ENCODE measurements at regions not wholly inside any gene's neighbourhood (a gene's known extent, or its start where the extent isn't known, plus 50 kb on each side); places are given as distances from the start of the nearest gene placed in this dataset.

GRCh38 chr1:17984583-17984982 lies 123.0 kb upstream of the IGSF21 start:
- H3K27me3 ChIP-seq (ENCODE audit: control insufficient read depth, insufficient read depth, low read length), result no peaks in the 10 kb centered on the region
- H3K36me3 ChIP-seq (ENCODE audit: control insufficient read depth, insufficient read depth, low read length), result no peaks in the 10 kb centered on the region
- H3K9ac ChIP-seq, result no peak overlapping the region
- H3K27ac ChIP-seq, result no peak overlapping the region
- no peaks in the 10 kb centered on the region for H3K4me1 ChIP-seq
- no peaks in the 10 kb centered on the region for H3K9me3 ChIP-seq (ENCODE audit: control insufficient read depth, low read length)
- no peak for TF ChIP-seq CTCF (IDR thresholded peaks at IDR 0.05)
- H3K4me2 ChIP-seq (ENCODE audit: low read length), result no peak overlapping the region
- H3K4me3 ChIP-seq (ENCODE audit: low read depth, low read length), result no peak overlapping the region
- H2AFZ ChIP-seq, result no peak overlapping the region
- H3K79me2 ChIP-seq, result no peaks in the 10 kb centered on the region

GRCh38 chr1:17986156-17986555 lies 121.4 kb upstream of the IGSF21 start:
- H3K27ac ChIP-seq, result no peak overlapping the region
- H3K36me3 ChIP-seq (ENCODE audit: control insufficient read depth, insufficient read depth, low read length), result no peaks in the 10 kb centered on the region
- no peak overlapping the region for H2AFZ ChIP-seq
- H3K27me3 ChIP-seq (ENCODE audit: control insufficient read depth, insufficient read depth, low read length), result no peaks in the 10 kb centered on the region
- no peaks in the 10 kb centered on the region for H3K4me1 ChIP-seq
- no peak overlapping the region for H3K4me2 ChIP-seq (ENCODE audit: low read length)
- H3K79me2 ChIP-seq, result no peaks in the 10 kb centered on the region
- H3K4me3 ChIP-seq (ENCODE audit: low read depth, low read length), result no peak overlapping the region
- TF ChIP-seq CTCF (IDR thresholded peaks at IDR 0.05), result no peak
- H3K9ac ChIP-seq, result no peak overlapping the region
- H3K9me3 ChIP-seq (ENCODE audit: control insufficient read depth, low read length), result no peaks in the 10 kb centered on the region

- no peaks in the 10 kb centered on the region for H3K79me2 ChIP-seq
- H3K4me1 ChIP-seq, result no peaks in the 10 kb centered on the region
- H3K9me3 ChIP-seq (ENCODE audit: control insufficient read depth, low read length), result no peaks in the 10 kb centered on the region
- no peak overlapping the region for H3K27ac ChIP-seq
- H3K9ac ChIP-seq, result no peak overlapping the region
- H3K36me3 ChIP-seq (ENCODE audit: control insufficient read depth, insufficient read depth, low read length), result no peaks in the 10 kb centered on the region
- H2AFZ ChIP-seq, result no peak overlapping the region
- no peak for TF ChIP-seq CTCF (IDR thresholded peaks at IDR 0.05)
- H3K27me3 ChIP-seq (ENCODE audit: control insufficient read depth, insufficient read depth, low read length), result no peaks in the 10 kb centered on the region
- no peak overlapping the region for H3K4me2 ChIP-seq (ENCODE audit: low read length)
- no peak overlapping the region for H3K4me3 ChIP-seq (ENCODE audit: low read depth, low read length)
Observed at GRCh38 chr1:17990401-17990800, 117.2 kb upstream of the IGSF21 start.

- no peaks in the 10 kb centered on the region for H3K36me3 ChIP-seq (ENCODE audit: control insufficient read depth, insufficient read depth, low read length)
- H3K79me2 ChIP-seq, result no peaks in the 10 kb centered on the region
- H3K9me3 ChIP-seq (ENCODE audit: control insufficient read depth, low read length), result no peaks in the 10 kb centered on the region
- no peak overlapping the region for H3K9ac ChIP-seq
- no peaks in the 10 kb centered on the region for H3K4me1 ChIP-seq
- H3K4me3 ChIP-seq (ENCODE audit: low read depth, low read length), result no peak overlapping the region
- no peak for TF ChIP-seq CTCF (IDR thresholded peaks at IDR 0.05)
- no peak overlapping the region for H3K4me2 ChIP-seq (ENCODE audit: low read length)
- H3K27me3 ChIP-seq (ENCODE audit: control insufficient read depth, insufficient read depth, low read length), result no peaks in the 10 kb centered on the region
- no peak overlapping the region for H3K27ac ChIP-seq
- H2AFZ ChIP-seq, result no peak overlapping the region
Observed at GRCh38 chr1:17991996-17992395, 115.6 kb upstream of the IGSF21 start.

GRCh38 chr1:17992800-17993199 lies 114.8 kb upstream of the IGSF21 start:
- Histone ChIP-seq H3K36me3 (ENCODE audit: control insufficient read depth, insufficient read depth, low read length) (no peaks in the 10 kb centered on the region), H3K27ac (no peak overlapping the region), H3K4me3 (ENCODE audit: low read depth, low read length) (no peak overlapping the region), H3K4me2 (ENCODE audit: low read length) (no peak overlapping the region), H3K79me2 (no peaks in the 10 kb centered on the region), H3K9ac (no peak overlapping the region), H3K9me3 (ENCODE audit: control insufficient read depth, low read length) (no peaks in the 10 kb centered on the region), H3K4me1 (no peaks in the 10 kb centered on the region), H2AFZ (no peak overlapping the region), H3K27me3 (ENCODE audit: control insufficient read depth, insufficient read depth, low read length) (no peaks in the 10 kb centered on the region)
- no peak for TF ChIP-seq CTCF (IDR thresholded peaks at IDR 0.05)

Data from parathyroid adenoma (tissue), 2 donors.